Suprapubic skin (tissue), 3 donors: ENCODE measurements at regions not wholly inside any gene's neighbourhood (a gene's known extent, or its start where the extent isn't known, plus 50 kb on each side); places are given as distances from the start of the nearest gene placed in this dataset.

ENCODE experiments used
- POLR2A ChIP-seq, 2 donors: fragments of 450-650 bp; IDR thresholded peaks; one replicate each; pipeline ENCODE4 v1.6.1; 2017; ENCODE audit warnings: antibody characterized with exemption in 2 of 2, mild to moderate bottlenecking in 2 of 2, moderate library complexity in 2 of 2
- TF ChIP-seq, protein P1 (sequence below), 2 donors: fragments of 200-600 bp in 1 of 2; fragments of 450-650 bp in 1 of 2; sonication (generic) in 1 of 2; IDR thresholded peaks; one replicate each; pipeline ENCODE4 v1.5.1; 2016 to 2019; ENCODE audit warnings: antibody characterized with exemption in 2 of 2, mild to moderate bottlenecking in 1 of 2, moderate library complexity in 1 of 2

- no peak for TF ChIP-seq POLR2A (IDR thresholded peaks at IDR 0.05)
- TF ChIP-seq, protein P1, sequence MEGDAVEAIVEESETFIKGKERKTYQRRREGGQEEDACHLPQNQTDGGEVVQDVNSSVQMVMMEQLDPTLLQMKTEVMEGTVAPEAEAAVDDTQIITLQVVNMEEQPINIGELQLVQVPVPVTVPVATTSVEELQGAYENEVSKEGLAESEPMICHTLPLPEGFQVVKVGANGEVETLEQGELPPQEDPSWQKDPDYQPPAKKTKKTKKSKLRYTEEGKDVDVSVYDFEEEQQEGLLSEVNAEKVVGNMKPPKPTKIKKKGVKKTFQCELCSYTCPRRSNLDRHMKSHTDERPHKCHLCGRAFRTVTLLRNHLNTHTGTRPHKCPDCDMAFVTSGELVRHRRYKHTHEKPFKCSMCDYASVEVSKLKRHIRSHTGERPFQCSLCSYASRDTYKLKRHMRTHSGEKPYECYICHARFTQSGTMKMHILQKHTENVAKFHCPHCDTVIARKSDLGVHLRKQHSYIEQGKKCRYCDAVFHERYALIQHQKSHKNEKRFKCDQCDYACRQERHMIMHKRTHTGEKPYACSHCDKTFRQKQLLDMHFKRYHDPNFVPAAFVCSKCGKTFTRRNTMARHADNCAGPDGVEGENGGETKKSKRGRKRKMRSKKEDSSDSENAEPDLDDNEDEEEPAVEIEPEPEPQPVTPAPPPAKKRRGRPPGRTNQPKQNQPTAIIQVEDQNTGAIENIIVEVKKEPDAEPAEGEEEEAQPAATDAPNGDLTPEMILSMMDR (IDR thresholded peaks at IDR 0.05) = no peak
Observed at GRCh38 chr6:132909742-132910141, 95.4 kb downstream of the RPS12 start.
